ENCODE measurements at regions not wholly inside any gene's neighbourhood (a gene's known extent, or its start where the extent isn't known, plus 50 kb on each side); places are given as distances from the start of the nearest gene placed in this dataset.

DNA sequence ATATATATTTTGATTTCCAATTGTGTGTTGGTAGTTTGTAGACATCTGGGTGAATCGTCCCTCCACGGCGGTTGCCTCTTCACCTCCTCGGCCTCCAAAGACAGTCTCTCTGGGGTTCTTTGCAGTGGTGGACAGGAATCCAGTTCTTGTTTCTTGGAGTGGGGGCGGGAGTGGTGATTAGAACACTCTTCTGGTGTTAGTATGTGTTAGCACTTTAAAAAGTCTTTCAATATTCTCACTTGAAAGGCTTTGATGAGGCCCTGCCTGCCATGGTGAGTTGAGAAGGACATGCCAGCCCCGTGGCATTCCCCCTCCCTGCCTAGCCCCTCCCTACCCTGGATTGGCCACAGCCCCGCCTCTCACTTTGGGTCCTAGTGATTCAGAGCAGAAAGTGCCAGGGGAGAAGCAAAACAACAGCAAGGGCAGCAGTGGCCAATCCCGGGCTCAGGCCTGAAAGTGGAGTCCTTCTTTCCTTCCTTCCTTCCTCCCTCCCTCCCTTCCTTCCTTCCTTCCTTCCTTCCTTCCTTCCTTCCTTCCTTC, 316.8 kb upstream of the HS6ST1 start:
- DNase-seq (ENCODE audit: low read depth, low spot score): no peak
- no peak overlapping the region for H3K27ac ChIP-seq

- no peak for DNase-seq (ENCODE audit: low read depth, low spot score)
- H3K27ac ChIP-seq: no peak overlapping the region
These were observed 318.1 kb upstream of the HS6ST1 start for GRCh38 chr2:128636802-128637147.

DNA sequence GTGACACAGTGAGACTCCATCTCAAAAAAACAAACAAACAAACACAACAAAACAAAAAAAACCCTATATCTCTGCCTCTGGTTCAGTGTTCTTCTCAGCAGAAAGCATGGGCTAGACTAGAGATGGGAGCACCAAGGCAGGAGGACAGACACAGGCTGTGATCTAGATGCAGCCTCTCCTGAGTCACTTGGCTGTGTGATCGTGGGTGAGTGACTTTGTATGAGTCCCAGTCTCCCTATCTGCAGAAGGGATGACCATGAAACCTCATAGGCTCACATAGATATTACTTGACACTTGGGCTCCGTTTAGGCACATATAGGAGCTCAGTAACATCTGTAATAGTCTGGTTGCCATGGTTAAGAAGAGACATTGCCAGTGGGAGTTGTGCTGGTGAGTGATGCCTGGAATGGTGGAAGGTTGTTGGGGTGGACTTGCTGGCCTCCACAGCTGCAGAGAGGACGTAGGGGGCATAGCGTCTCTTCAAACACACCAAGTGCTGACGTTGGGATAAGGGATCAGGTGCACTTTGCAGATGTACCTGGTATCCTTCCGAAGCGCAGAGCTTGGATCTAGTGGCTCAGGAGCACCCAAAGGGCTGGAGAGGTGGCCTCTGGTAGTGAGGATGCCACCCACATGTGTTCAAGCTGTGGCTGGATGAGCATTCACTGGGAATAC, 318.9 kb upstream of the HS6ST1 start:
- DNase-seq (ENCODE audit: low read depth, low spot score): no peak
- no peak overlapping the region for H3K27ac ChIP-seq

- no peak overlapping the region for H3K27ac ChIP-seq
- no peak for DNase-seq (ENCODE audit: low read depth, low spot score)
These were observed 319.9 kb upstream of the HS6ST1 start for GRCh38 chr2:128638341-128639119.

- DNase-seq (ENCODE audit: low read depth, low spot score): no peak
- no peak overlapping the region for H3K27ac ChIP-seq
These were observed 320.4 kb upstream of the HS6ST1 start for GRCh38 chr2:128639120-128639477.

DNA sequence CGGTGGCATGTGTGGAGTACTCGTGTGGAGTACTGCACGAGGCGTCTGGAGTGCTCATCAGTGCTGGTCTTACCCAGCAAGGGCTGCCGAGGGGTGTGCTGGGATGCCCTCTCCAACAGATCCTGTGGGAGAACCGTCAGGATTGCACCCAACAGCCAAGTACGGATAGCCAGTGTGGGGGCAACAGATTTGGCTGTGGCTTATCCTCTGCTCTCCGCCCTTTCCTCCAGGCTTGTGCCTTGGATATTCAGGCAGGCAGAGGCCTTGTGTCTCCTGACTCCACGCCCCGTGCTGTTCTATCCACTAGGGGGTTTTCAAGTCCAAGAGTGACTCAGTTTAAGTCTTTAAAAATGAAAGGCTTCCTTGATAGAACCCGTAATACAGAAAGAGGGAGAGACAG, 321.0 kb upstream of the HS6ST1 start:
- DNase-seq (ENCODE audit: low read depth, low spot score): no peak
- H3K27ac ChIP-seq: no peak overlapping the region

GRCh38 chr2:128640166-128640844, 321.6 kb upstream of the HS6ST1 start:
- no peak overlapping the region for H3K27ac ChIP-seq
- DNase-seq (ENCODE audit: low read depth, low spot score): no peak

- no peak overlapping the region for H3K27ac ChIP-seq
- no peak for DNase-seq (ENCODE audit: low read depth, low spot score)
These were observed 322.2 kb upstream of the HS6ST1 start for GRCh38 chr2:128640845-128641360.

DNA sequence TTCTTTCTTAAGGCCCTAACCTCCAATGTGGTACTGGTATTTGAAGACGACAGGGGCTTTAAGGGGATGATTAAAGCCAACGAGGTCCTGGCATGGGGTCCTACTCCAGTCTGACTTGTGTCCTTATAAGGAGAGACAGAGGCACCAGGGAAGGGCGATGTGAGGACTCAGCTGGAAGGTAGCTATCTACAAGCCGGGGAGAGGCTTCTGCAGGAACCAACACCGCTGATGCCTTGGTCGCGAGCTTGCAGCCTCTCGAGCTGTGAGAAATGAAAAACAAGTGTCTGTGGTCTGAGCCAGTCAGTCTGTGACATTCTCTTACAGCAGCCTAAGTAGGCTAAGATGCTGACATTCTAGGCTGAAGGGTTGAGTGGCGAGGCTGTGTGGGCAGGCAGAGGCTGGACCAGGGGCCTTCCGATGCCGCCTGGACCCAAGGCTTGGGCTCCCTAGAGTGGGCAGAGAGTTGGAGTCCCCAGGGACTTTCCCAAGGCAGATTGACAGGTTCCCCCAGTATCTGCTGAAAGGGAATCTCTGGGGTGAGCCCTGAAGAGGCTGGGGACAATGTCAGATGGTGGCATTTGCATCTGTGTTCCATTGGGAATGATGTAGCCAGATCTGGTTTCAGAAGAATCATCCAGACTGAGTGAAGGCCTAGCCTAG, 322.9 kb upstream of the HS6ST1 start:
- DNase-seq (ENCODE audit: low read depth, low spot score): no peak
- no peak overlapping the region for H3K27ac ChIP-seq

DNA sequence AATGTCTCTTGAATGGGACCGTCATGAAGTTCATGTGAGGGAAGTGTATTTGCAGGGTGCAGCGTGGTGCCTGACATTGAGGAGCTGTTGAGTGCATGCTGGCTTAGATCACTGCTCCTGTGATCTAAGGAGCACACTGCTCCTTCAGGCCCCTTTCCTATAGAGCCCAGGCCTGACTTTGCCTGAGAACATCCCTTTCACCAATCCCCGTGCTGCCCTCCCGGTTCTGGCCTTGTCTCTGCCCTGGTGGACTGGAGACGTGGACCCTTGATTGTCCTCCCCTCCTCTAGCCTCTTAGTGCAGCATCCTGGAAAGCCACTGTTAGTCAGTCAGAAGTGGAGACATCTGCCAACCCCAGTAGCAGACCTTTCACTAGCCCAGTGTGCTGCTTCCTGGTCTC, 323.6 kb upstream of the HS6ST1 start:
- H3K27ac ChIP-seq: no peak overlapping the region
- DNase-seq (ENCODE audit: low read depth, low spot score): no peak

DNA sequence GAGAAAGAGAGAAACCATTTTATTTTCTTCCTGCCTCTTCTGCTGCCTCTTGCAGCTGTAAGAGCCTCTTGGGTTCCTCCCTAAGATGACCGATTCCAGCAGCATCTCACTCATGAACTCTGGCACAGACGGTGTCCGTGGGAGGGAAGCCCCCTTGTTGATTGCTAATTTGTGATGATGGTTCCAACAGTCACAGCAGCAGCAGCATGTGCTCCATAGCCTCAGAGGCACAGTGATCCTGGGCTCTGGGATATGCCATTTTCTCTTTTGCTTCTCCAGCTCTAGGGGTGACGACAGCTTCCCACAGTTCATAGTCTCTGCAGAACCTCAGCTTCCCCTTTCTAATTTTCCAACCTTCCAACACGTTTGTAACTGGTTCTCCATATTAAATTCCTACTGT, 324.2 kb upstream of the HS6ST1 start:
- DNase-seq (ENCODE audit: low read depth, low spot score): no peak
- H3K27ac ChIP-seq: no peak overlapping the region

DNA sequence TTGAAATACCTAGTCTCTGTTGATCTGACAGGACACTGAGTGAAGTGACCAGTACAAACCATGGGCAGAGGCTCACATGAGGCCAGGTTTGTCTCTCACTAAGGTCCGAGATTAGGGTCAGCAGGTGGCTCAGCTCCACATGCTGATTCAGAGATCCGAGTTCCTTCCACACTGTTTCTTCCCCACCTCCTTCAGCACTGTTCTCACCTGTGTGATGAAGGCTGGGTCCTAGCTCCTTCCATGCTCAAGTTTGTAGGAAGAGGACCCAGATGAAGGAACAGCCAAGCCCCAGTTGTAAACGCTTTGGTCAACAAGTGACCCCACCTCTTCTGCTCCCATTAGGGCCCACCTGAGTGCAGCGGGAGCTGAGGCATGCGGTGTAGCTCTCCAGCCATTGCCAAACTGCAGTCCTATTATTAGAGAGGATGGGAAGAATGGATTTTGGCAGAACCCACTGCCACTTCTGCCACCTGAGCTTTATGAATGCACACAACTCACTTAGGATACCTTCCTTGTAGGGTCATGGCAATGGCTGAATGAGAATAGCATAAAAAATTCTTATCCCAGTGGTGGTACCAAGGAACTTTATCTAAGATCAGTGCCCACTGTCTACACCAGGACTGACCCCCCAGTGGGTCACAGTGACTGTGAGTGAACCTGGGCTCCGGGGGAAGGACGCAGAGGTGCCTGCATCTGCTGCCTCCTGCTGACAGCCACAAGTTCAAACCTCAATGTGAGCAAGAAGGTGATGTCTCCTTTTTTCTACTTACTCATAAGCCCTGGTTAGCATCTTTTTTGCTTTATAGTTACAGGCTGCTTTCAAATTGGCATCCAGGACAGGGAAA, 324.8 kb upstream of the HS6ST1 start:
- no peak overlapping the region for H3K27ac ChIP-seq
- DNase-seq (ENCODE audit: low read depth, low spot score): no peak

DNA sequence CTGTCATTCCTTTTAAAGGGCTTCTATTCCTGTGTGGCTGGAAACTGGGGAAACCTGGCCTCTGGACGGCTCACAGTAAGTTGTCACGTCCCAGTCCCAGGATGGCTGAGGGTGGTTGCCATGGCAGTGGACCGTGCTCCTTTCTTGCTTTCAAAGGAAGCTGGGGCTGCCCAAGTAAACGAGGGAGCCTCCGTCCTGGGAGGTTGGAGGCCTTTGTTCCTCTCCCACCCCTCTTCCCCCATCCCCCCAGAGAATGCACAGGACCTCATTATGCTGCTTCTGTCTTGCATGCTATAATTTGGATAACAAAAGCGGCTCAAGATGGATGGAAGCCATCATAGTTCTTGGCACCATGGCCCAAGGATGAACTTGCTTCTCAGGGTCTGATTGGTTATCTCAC, 325.5 kb upstream of the HS6ST1 start:
- no peak overlapping the region for H3K27ac ChIP-seq
- DNase-seq (ENCODE audit: low read depth, low spot score): no peak

DNA sequence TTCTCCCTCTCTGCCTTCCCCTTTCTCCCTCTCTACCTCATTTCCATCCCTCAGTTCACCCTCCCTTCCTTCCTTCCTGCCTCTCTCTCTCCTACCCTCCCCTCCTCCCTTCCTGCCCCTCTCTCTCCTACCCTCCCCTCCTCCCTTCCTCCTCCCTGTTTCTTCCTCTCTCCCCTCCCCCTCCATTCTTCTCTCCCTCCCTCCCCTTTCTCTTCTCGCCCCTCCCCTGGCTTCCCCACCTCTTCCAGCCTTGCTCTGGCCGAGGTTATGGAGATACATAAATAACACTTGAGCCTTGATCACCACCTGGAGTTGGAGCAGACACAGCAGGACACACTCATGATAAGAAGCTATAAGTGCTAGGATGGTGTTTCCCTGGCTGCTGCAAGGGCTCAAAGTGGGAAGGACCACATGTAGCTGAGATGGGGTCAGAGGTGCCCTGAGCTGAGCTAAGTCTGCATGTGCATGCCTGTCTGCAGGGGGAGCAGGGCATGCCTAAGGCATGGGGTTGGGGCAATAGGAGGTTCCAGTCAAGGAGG, 326.1 kb upstream of the HS6ST1 start:
- H3K27ac ChIP-seq: no peak overlapping the region

DNA sequence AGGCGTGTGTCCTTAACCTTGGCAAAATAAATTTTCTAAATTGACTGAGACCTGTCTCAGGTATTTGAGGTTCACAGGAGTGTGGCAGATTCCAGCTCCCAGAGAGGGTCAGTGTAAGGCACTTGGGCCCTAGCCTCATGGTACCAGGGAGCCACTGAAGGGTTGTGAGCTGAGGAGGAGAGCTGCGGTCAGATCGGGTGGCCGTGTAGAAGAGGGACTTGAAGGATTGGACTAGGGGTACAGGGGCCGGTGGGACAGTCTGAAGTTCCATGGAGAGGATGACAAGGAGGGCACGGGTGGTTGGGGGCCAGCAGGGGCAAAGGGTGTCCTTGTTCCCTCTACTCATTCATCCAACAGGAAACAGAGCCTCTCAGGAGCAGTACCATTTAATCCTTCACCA, 327.0 kb upstream of the HS6ST1 start:
- no peak for DNase-seq (ENCODE audit: low read depth, low spot score)
- no peak overlapping the region for H3K27ac ChIP-seq

More for the DNA sequence above, 326.1 kb upstream of the HS6ST1 start:
- no peak for DNase-seq (ENCODE audit: low read depth, low spot score)

DNA sequence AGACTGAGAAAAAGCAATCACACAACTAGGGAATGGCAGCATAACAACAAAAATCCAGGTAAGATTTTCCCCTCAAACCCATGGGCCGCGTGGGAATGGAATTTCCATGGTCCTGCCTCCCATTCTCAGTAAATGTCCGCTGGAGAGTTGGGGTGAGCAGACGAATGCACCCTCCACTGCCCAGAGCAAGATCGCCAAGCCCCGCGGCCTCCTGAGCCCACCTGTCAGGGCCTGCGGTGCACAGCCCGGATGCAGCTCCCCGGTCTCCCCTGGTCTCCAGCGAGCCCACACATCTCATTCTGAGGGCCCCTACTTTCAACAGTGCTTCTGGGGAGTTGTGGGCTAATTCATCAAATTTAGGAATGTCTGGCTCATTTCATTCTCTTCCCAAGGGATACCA, 327.4 kb upstream of the HS6ST1 start:
- no peak overlapping the region for H3K27ac ChIP-seq
- no peak for DNase-seq (ENCODE audit: low read depth, low spot score)

GRCh38 chr2:128646691-128647090, 328.0 kb upstream of the HS6ST1 start:
- DNase-seq (ENCODE audit: low read depth, low spot score): no peak
- H3K27ac ChIP-seq: no peak overlapping the region

DNA sequence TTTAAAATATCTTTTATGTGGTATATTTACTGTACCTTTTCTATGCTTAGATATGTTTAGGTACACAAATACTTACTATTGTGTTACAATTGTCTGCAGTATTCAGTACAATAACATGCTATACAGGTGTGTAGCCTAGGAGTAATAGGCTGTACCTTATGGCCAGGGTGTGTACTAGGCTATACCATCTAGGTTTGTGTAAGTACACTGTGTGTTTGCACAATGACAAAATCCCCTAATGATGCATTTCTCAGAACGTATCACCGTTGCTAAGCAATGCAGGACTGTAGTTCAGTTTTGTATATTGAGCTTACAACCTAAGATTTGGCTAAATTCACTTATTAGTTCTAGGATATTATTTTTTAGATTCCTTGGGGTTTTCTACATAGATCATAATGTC, 332.3 kb upstream of the HS6ST1 start:
- DNase-seq (ENCODE audit: low read depth, low spot score): no peak
- no peak overlapping the region for H3K27ac ChIP-seq

DNA sequence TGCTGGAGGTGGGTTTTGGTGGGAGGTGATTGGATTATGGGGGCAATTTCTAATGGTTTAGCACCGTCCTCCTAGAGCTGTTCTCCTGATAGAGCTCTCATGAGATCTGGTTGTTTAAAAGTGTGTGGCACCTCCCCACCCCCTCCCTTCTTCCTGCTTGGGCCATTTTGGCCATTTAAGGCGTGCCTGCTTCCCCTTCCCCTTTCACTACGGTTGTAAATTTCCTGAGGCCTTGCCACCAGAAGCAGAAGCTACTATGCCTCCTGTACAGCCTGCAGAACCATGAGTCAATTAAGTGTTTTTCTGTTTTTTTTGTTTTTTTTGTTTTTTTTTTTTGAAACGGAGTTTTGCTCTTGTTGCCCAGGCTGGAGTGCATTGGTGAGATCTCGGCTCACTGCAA, 335.7 kb upstream of the HS6ST1 start:
- no peak overlapping the region for H3K27ac ChIP-seq
- DNase-seq (ENCODE audit: low read depth, low spot score): no peak

Measured in epithelial cell of prostate (primary cell).